GM12872 (cell line): ENCODE measurements at regions not wholly inside any gene's neighbourhood (a gene's known extent, or its start where the extent isn't known, plus 50 kb on each side); places are given as distances from the start of the nearest gene placed in this dataset.

Experiments used
- TF ChIP-seq, protein P1 (sequence below): IDR thresholded peaks from 3 replicates; pipeline ENCODE4 v1.5.1; 2011; ENCODE audit warnings: low read depth, mild to moderate bottlenecking, low read length, moderate library complexity; ENCODE audit not compliant: insufficient read depth

DNA sequence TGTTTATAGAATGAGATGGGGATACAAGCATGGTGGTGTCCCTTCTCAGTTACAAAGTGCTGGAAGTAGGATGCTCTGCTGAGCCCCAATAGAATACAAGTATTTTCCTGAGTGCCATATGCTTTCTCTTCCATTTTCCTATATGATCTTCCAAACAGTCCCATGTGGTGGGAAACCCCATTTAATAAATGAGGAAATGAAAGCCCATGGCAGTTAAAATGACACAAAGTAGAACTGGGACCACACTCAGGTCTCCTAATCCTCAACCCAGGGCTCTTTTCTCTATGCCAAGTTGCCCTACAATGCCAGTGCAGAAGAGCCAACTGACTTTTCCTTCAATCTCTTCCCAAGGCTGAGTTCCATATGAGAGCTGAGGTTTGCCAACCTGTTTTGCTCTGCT, 198.0 kb upstream of the FOXN2 start:
- TF ChIP-seq, protein P1, sequence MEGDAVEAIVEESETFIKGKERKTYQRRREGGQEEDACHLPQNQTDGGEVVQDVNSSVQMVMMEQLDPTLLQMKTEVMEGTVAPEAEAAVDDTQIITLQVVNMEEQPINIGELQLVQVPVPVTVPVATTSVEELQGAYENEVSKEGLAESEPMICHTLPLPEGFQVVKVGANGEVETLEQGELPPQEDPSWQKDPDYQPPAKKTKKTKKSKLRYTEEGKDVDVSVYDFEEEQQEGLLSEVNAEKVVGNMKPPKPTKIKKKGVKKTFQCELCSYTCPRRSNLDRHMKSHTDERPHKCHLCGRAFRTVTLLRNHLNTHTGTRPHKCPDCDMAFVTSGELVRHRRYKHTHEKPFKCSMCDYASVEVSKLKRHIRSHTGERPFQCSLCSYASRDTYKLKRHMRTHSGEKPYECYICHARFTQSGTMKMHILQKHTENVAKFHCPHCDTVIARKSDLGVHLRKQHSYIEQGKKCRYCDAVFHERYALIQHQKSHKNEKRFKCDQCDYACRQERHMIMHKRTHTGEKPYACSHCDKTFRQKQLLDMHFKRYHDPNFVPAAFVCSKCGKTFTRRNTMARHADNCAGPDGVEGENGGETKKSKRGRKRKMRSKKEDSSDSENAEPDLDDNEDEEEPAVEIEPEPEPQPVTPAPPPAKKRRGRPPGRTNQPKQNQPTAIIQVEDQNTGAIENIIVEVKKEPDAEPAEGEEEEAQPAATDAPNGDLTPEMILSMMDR, result no peak

GRCh38 chr2:48118895-48119294, 195.6 kb upstream of the FOXN2 start:
- TF ChIP-seq, protein P1, result no peak

- TF ChIP-seq, protein P1, result no peak
Observed at GRCh38 chr2:48120112-48120511, 194.4 kb upstream of the FOXN2 start.

DNA sequence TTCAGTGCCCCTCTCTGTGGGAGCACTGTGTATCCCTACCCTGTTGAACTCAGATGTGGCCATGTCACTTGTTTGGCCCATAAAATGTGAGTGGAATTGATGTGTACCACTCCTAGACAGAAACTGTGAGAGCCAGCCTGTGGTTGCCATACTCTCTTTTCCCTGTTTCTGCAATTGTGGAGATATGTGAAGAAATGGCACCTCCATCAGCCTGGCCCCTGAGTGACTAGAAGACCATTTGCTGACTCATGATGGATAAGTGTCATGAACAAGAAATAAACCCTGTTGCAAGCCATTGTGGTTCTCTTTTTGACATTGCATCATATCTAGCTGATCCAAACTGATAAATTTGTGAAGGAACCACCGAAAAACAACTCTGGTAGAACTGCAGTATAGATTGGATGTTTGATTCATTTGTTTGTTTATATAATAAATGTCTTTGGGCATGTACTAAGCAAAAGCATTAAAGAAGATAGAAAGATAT, 193.7 kb upstream of the FOXN2 start:
- TF ChIP-seq, protein P1, result no peak

GRCh38 chr2:48122166-48122565, 192.3 kb upstream of the FOXN2 start:
- TF ChIP-seq, protein P1, result no peak

GRCh38 chr2:48124592-48124991, 189.9 kb upstream of the FOXN2 start:
- TF ChIP-seq, protein P1, result no peak

- TF ChIP-seq, protein P1, result no peak
Observed at GRCh38 chr2:48126162-48126561, 188.3 kb upstream of the FOXN2 start.

GRCh38 chr2:48127612-48128191, 186.8 kb upstream of the FOXN2 start:
- TF ChIP-seq, protein P1, result no peak
